ENCODE measurements at regions not wholly inside any gene's neighbourhood (a gene's known extent, or its start where the extent isn't known, plus 50 kb on each side); places are given as distances from the start of the nearest gene placed in this dataset.
A peak's percentile ranks its signal among the peaks of the same experiment; 100 is the strongest.
"Not testable (repeated sequence)": the region's sequence is repeated elsewhere in the genome, so short reads cannot be mapped to it uniquely, and the experiment has no call there.

GRCh38 chr11:71746263-71746662 lies 86.7 kb upstream of the DEFB108B start:
- not testable (repeated sequence) for TF ChIP-seq POLR2A (IDR thresholded peaks at IDR 0.05)
- TF ChIP-seq CTCF (IDR thresholded peaks at IDR 0.05) = peak in 4 of 12 donors; percentile 17 to 28 (median 22)
